Esophagus squamous epithelium (tissue), 4 donors: ENCODE measurements at regions not wholly inside any gene's neighbourhood (a gene's known extent, or its start where the extent isn't known, plus 50 kb on each side); places are given as distances from the start of the nearest gene placed in this dataset.

Experiments used
- POLR2A ChIP-seq, 4 donors: fragments of 450-650 bp; IDR thresholded peaks; one replicate each; pipeline ENCODE4 v1.6.1; 2017; ENCODE audit warnings: antibody characterized with exemption in 4 of 4, mild to moderate bottlenecking in 4 of 4, moderate library complexity in 3 of 4
- TF ChIP-seq, protein P1 (sequence below), 6 experiments: fragments of 450-650 bp in 4 of 6; fragments of 200-600 bp in 2 of 6; sonication (generic) in 2 of 6; IDR thresholded peaks; one replicate each; pipeline ENCODE4 v1.5.1; 2016 to 2019; ENCODE audit warnings: antibody characterized with exemption in 6 of 6, mild to moderate bottlenecking in 4 of 6, moderate library complexity in 4 of 6

DNA sequence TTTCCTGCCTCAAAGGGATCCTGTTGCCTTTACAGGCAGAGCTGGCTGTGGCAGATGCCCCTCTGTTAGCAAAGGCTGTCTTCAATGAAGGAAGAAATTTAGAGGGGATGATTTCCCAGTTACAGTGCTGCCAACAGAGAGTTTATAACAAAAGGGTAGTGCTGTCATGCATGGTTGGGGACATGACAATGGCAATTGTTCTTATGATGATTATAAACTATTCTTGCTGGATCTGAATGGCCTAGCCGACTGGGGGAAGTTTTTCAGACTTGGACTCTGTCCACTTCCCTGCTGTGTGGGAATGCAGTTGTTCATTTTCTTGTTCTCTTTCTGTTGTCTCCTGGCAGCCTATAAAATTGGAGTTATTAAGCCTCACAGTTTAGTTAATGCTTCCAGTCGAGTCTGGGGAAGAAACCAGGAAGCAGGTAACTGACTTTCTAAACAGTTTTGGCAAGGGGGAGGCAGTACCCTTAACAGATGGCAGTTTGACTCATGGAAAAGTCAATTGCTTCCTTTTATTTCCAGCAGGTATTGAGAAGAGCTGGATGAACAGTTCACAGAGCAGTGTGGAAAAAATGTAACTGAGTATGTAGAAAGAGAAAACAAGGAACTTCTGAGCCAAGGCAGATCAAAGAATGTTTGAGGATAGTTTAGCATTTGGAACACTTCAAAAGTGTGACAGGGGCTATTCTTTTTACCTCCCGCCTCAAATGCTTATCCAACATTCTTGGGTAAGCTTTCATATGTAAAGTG, 582.6 kb downstream of the RAPGEF2 start:
- TF ChIP-seq, protein P1, sequence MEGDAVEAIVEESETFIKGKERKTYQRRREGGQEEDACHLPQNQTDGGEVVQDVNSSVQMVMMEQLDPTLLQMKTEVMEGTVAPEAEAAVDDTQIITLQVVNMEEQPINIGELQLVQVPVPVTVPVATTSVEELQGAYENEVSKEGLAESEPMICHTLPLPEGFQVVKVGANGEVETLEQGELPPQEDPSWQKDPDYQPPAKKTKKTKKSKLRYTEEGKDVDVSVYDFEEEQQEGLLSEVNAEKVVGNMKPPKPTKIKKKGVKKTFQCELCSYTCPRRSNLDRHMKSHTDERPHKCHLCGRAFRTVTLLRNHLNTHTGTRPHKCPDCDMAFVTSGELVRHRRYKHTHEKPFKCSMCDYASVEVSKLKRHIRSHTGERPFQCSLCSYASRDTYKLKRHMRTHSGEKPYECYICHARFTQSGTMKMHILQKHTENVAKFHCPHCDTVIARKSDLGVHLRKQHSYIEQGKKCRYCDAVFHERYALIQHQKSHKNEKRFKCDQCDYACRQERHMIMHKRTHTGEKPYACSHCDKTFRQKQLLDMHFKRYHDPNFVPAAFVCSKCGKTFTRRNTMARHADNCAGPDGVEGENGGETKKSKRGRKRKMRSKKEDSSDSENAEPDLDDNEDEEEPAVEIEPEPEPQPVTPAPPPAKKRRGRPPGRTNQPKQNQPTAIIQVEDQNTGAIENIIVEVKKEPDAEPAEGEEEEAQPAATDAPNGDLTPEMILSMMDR (IDR thresholded peaks at IDR 0.05): no peak
- no peak for TF ChIP-seq POLR2A (IDR thresholded peaks at IDR 0.05)
